Right atrium auricular region (tissue), 2 donors: ENCODE measurements at regions not wholly inside any gene's neighbourhood (a gene's known extent, or its start where the extent isn't known, plus 50 kb on each side); places are given as distances from the start of the nearest gene placed in this dataset.
"Not testable (repeated sequence)": the region's sequence is repeated elsewhere in the genome, so short reads cannot be mapped to it uniquely, and the experiment has no call there.

Source experiments
- DNase-seq: peaks from one replicate; pipeline ENCODE4 v3.0.0-alpha.2; 2019; ENCODE audit warnings: low spot score
- H3K27ac ChIP-seq, 2 donors: fragments of 200-600 bp; sonication (generic); 1 replicate in 1 of 2; 2 replicates in 1 of 2; pipeline ENCODE4 v1.5.1; 2016 to 2019
- H3K27me3 ChIP-seq, 2 donors: fragments of 200-600 bp; sonication (generic); one replicate each; pipeline versions ENCODE4 v1.5.1 to v1.6.0; 2017 to 2019
- H3K36me3 ChIP-seq: fragments of 200-600 bp; sonication (generic); one replicate; pipeline ENCODE4 v1.5.1; 2016
- H3K4me1 ChIP-seq, 2 donors: fragments of 200-600 bp; sonication (generic); one replicate each; pipeline versions ENCODE4 v1.5.1 to v1.6.0; 2017 to 2019
- H3K4me3 ChIP-seq, 2 donors: fragments of 200-600 bp; sonication (generic); 1 replicate in 1 of 2; 2 replicates in 1 of 2; pipeline ENCODE4 v1.5.1; 2017 to 2019; ENCODE audit warnings: mild to moderate bottlenecking in 1 of 2, moderate library complexity in 1 of 2
- H3K9me3 ChIP-seq, 2 donors: fragments of 200-600 bp; sonication (generic); one replicate each; pipeline ENCODE4 v1.5.1; 2019
- TF ChIP-seq, protein P1 (sequence below), 2 donors: fragments of 200-600 bp; sonication (generic); IDR thresholded peaks; one replicate each; pipeline ENCODE4 v1.5.1; 2019; ENCODE audit warnings: antibody characterized with exemption in 2 of 2

DNA sequence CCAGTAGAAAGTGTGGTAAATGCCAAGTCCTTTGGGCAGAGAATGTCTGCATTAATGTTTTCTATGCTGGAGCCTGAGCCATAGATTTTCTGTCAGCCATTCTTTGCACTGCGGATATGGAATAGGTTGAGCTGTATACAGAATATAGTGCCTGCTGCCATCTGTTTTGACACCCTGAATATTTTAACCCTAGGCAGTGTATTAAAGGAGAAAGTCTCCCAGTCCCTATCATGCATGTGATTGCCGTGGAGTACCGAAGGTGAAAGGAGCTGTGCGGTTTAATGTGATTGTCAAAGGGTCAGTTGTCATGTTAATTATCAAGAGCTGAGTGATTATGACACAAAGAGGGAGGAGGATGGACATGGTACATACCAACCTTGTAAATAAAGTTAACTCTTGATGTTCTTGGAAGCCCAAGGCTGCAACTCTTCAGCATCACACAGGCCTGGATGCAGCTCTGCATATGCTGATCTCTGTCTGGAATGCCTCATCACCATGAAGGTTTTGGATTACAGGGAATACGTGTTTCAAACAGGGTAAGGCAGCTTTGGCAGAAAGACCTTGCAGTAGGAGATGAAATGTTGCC lies 247.1 kb upstream of the ELAVL2 start:
- TF ChIP-seq, protein P1, sequence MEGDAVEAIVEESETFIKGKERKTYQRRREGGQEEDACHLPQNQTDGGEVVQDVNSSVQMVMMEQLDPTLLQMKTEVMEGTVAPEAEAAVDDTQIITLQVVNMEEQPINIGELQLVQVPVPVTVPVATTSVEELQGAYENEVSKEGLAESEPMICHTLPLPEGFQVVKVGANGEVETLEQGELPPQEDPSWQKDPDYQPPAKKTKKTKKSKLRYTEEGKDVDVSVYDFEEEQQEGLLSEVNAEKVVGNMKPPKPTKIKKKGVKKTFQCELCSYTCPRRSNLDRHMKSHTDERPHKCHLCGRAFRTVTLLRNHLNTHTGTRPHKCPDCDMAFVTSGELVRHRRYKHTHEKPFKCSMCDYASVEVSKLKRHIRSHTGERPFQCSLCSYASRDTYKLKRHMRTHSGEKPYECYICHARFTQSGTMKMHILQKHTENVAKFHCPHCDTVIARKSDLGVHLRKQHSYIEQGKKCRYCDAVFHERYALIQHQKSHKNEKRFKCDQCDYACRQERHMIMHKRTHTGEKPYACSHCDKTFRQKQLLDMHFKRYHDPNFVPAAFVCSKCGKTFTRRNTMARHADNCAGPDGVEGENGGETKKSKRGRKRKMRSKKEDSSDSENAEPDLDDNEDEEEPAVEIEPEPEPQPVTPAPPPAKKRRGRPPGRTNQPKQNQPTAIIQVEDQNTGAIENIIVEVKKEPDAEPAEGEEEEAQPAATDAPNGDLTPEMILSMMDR (IDR thresholded peaks at IDR 0.05): no peak

DNA sequence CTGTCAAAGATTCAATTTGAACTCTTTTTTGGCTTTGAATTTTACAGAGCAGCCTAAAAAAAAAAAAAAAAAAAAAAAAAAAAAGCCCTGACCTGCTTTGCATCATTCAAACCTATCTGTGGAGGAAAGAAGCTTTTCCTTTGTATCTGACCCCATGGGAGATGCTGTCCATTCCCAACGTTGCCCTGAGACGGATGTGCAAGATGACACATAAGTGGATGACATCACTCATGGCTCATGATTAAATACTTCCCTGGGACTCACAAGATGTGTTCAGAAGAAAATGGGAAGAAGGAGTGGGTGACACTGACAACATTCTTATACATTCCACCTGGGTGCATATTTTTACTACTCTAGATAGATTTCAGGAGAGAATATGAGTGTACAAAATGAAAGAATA lies 245.7 kb upstream of the ELAVL2 start:
- no peaks in the 10 kb centered on the region for H3K36me3 ChIP-seq
- H3K27me3 ChIP-seq: no peaks in the 10 kb centered on the region
- H3K9me3 ChIP-seq: no peaks in the 10 kb centered on the region
- no peak overlapping the region for H3K27ac ChIP-seq
- DNase-seq: no peak
- H3K4me3 ChIP-seq: no peak overlapping the region
- TF ChIP-seq, protein P1 (IDR thresholded peaks at IDR 0.05): no peak
- H3K4me1 ChIP-seq: no peaks in the 10 kb centered on the region

More for the DNA sequence above, 247.1 kb upstream of the ELAVL2 start:
- H3K4me1 ChIP-seq: no peaks in the 10 kb centered on the region
- H3K27me3 ChIP-seq: no peaks in the 10 kb centered on the region
- H3K27ac ChIP-seq: no peak overlapping the region
- no peak for DNase-seq
- H3K9me3 ChIP-seq: no peaks in the 10 kb centered on the region
- H3K36me3 ChIP-seq: no peaks in the 10 kb centered on the region
- H3K4me3 ChIP-seq: no peak overlapping the region

DNA sequence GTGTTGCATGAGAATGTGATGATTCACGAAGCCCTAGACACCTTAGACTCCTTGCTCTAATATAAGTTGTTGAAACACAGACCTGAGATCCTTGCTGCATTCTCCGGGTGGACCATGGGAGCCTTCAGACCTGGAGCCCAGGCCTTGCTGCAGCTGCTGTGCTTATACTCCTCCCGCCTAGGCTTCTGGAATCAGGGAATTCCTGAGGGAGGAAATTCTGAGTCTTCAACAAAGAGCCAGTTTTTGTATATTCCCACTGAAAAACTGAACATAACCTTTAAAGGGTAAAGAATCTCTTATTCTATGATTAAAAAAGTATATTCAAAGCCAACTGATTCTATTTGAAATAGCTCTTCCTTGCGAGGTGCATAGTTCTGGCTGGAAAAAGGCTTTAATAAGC lies 245.1 kb upstream of the ELAVL2 start:
- Histone ChIP-seq H3K4me3 (no peak overlapping the region), H3K27me3 (no peaks in the 10 kb centered on the region), H3K4me1 (no peaks in the 10 kb centered on the region), H3K27ac (no peak overlapping the region), H3K9me3 (no peaks in the 10 kb centered on the region), H3K36me3 (no peaks in the 10 kb centered on the region)
- TF ChIP-seq, protein P1 (IDR thresholded peaks at IDR 0.05): no peak
- no peak for DNase-seq

DNA sequence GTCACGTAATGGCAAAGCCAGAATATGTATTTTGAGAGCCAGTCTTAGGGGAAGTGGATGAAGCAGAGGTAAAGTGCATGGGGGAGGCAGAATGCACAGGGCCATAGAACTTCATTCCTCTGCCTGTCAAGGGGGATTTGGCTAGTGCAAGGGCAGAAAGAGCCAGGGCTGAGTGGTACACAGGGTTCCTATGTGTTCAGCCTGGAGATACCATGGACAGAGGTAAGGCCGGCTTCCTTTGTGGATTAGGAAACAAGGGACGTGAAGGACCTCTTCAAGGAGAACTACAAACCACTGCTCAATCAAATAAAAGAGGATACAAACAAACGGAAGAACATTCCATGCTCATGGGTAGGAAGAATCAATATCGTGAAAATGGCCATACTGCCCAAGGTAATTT lies 241.1 kb upstream of the ELAVL2 start:
- not testable (repeated sequence) for DNase-seq, H3K27ac ChIP-seq, H3K4me1 ChIP-seq, H3K27me3 ChIP-seq, H3K4me3 ChIP-seq, H3K36me3 ChIP-seq, H3K9me3 ChIP-seq

DNA sequence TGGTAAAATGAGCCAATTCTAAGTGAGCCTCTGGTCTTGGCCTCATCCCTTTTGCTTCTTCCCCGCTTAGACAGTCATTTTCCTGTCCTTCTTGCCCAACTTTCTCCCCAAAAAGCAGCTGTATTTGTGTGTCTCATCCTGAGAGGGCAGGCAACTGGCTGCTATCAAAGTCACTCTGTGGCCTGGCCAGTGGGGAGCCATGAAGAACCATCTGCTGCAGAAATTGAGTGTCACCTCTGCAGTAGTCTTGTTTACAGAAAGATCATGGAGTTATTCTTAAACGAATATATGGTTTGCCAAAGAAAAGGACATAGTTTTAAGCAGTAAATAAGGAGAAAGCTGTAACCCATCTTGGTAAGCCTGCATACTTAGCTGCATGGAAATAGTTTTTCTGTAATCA lies 233.6 kb upstream of the ELAVL2 start:
- Histone ChIP-seq H3K4me3 (no peak overlapping the region), H3K4me1 (no peaks in the 10 kb centered on the region), H3K36me3 (no peaks in the 10 kb centered on the region), H3K9me3 (no peaks in the 10 kb centered on the region), H3K27me3 (no peaks in the 10 kb centered on the region), H3K27ac (no peak overlapping the region)
- DNase-seq: no peak
- TF ChIP-seq, protein P1 (IDR thresholded peaks at IDR 0.05): no peak

DNA sequence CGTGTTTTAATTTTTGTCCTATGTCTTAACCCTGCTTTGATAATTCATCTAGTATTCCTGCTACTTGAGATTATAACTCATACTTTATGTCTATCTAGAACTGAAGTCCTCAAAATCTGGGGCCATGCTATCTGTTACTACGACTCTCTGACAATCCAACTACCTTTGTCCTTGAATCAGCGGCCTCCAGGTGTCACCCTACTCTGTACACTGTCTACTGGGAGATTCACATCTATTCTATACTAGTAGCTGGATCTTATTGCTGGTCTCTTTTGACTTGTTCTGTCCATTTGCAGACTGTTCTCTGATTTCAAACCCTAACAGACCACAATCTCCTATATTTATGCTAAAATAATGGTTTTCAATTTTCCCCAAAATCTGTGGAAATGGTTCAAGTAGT lies 225.5 kb upstream of the ELAVL2 start:
- no peaks in the 10 kb centered on the region for H3K4me1 ChIP-seq
- H3K27me3 ChIP-seq: no peaks in the 10 kb centered on the region
- no peak for DNase-seq
- TF ChIP-seq, protein P1 (IDR thresholded peaks at IDR 0.05): no peak
- no peak overlapping the region for H3K4me3 ChIP-seq
- no peaks in the 10 kb centered on the region for H3K9me3 ChIP-seq
- H3K36me3 ChIP-seq: no peaks in the 10 kb centered on the region
- no peak overlapping the region for H3K27ac ChIP-seq

DNA sequence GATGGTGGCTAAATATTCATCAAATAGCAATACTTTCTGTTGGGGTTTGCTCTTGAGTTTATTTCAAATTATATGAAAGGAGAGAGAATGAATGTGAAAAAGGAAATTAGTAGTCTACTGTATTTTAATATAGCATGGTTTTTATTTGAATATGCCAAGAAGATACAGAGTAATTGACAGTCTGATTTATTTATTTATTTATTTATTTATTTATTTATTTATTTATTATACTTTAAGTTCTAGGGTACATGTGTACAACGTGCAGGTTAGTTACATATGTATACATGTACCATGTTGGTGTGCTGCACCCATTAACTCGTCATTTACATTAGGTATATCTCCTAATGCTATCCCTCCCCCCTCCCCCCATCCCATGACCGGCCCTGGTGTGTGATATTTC lies 224.2 kb upstream of the ELAVL2 start:
- H3K9me3 ChIP-seq, H3K4me3 ChIP-seq, H3K36me3 ChIP-seq, DNase-seq, H3K4me1 ChIP-seq, H3K27ac ChIP-seq, H3K27me3 ChIP-seq: not testable (repeated sequence)
